Thyroid gland (tissue), 4 donors: ENCODE measurements at regions not wholly inside any gene's neighbourhood (a gene's known extent, or its start where the extent isn't known, plus 50 kb on each side); places are given as distances from the start of the nearest gene placed in this dataset.
A peak's percentile ranks its signal among the peaks of the same experiment; 100 is the strongest.

Experiments
- DNase-seq, 2 donors: peaks; one replicate each; pipeline ENCODE4 v3.0.0-alpha.2; 2019
- H3K27ac ChIP-seq, 3 donors: fragments of 200-600 bp; sonication (generic); 1 replicate in 2 of 3; 2 replicates in 1 of 3; pipeline ENCODE4 v1.5.1; 2016 to 2019; ENCODE audit warnings: mild to moderate bottlenecking in 1 of 3, moderate library complexity in 1 of 3
- H3K27me3 ChIP-seq: fragments of 200-600 bp; sonication (generic); one replicate; pipeline ENCODE4 v1.5.1; 2019
- H3K36me3 ChIP-seq, 2 donors: fragments of 200-600 bp; sonication (generic); one replicate each; pipeline ENCODE4 v1.5.1; 2016 to 2019
- H3K4me1 ChIP-seq, 2 donors: fragments of 200-600 bp; sonication (generic); one replicate each; pipeline ENCODE4 v1.5.1; 2017 to 2019
- H3K4me3 ChIP-seq, 3 donors: fragments of 200-600 bp; sonication (generic); replicated peaks in 1 of 3; 1 replicate in 2 of 3; 2 replicates in 1 of 3; pipeline ENCODE4 v1.5.1; 2016; ENCODE audit warnings: mild to moderate bottlenecking in 1 of 3
- H3K9me3 ChIP-seq: fragments of 200-600 bp; sonication (generic); one replicate; pipeline ENCODE4 v1.5.1; 2017
- CTCF ChIP-seq, 6 experiments: fragments of 200-600 bp in 3 of 6; fragments of 450-650 bp in 3 of 6; sonication (generic) in 3 of 6; IDR thresholded peaks; one replicate each; pipeline ENCODE4 v1.5.1; 2016 to 2019; ENCODE audit warnings: antibody characterized with exemption in 6 of 6, mild to moderate bottlenecking in 2 of 6, inconsistent platforms in 1 of 6, moderate library complexity in 1 of 6
- POLR2A ChIP-seq, 2 donors: fragments of 450-650 bp; IDR thresholded peaks; one replicate each; pipeline ENCODE4 v1.6.1; 2017; ENCODE audit warnings: antibody characterized with exemption in 2 of 2, mild to moderate bottlenecking in 2 of 2, moderate library complexity in 1 of 2
- WGBS, 2 donors: methylation state at CpG; one replicate each; pipeline ENCODE4 v1.1.5; 2017; 5-methylcytosine and 5-hydroxymethylcytosine counted together
- intact Hi-C: fragments of 100-400 bp; cut with DNase I; formaldehyde crosslinking; loops from one replicate; pipeline ENCODE4 v1.15.1; 2023

- Histone ChIP-seq H3K27ac (no peak overlapping the region), H3K9me3 (no peaks in the 10 kb centered on the region), H3K27me3 (no peaks in the 10 kb centered on the region), H3K36me3 (no peaks in the 10 kb centered on the region), H3K4me3 (no peak overlapping the region), H3K4me1 (no peaks in the 10 kb centered on the region)
- TF ChIP-seq CTCF (IDR thresholded peaks at IDR 0.05) (no peak), POLR2A (IDR thresholded peaks at IDR 0.05) (no peak)
- peak in 1 of 2 donors; percentile 7 for DNase-seq
- WGBS, 2 donors: 87 to 91% methylated on average over 4 of the region's 4 CpGs
- intact Hi-C loops: no loop called here
Observed at GRCh38 chr4:98773638-98774037, 115.2 kb upstream of the TSPAN5 start.

GRCh38 chr4:98771959-98772632 lies 113.7 kb upstream of the TSPAN5 start:
- Histone ChIP-seq H3K9me3 (no peaks in the 10 kb centered on the region), H3K27ac (no peak overlapping the region), H3K27me3 (no peaks in the 10 kb centered on the region), H3K4me1 (no peaks in the 10 kb centered on the region), H3K4me3 (no peak overlapping the region), H3K36me3 (no peaks in the 10 kb centered on the region)
- no peak for DNase-seq
- intact Hi-C loops: no loop called here
- 53 to 55% methylated on average over 5 of the region's 5 CpGs for WGBS, 2 donors
- TF ChIP-seq POLR2A (IDR thresholded peaks at IDR 0.05) (no peak), CTCF (IDR thresholded peaks at IDR 0.05) (no peak)

- WGBS, 2 donors: 91 to 98% methylated on average over 1 of the region's 1 CpG
- TF ChIP-seq POLR2A (IDR thresholded peaks at IDR 0.05) (no peak), CTCF (IDR thresholded peaks at IDR 0.05) (no peak)
- no peaks in the 10 kb centered on the region for H3K9me3 ChIP-seq
- intact Hi-C loops: no loop called here
- no peaks in the 10 kb centered on the region for H3K27me3 ChIP-seq
- H3K27ac ChIP-seq: no peak overlapping the region
- H3K4me3 ChIP-seq: no peak overlapping the region
- H3K4me1 ChIP-seq: no peaks in the 10 kb centered on the region
- DNase-seq: no peak
- no peaks in the 10 kb centered on the region for H3K36me3 ChIP-seq
Observed at GRCh38 chr4:98765771-98766170, 107.4 kb upstream of the TSPAN5 start.

- intact Hi-C loops: no loop called here
- Histone ChIP-seq H3K27ac (no peak overlapping the region), H3K4me1 (no peaks in the 10 kb centered on the region), H3K27me3 (no peaks in the 10 kb centered on the region), H3K36me3 (no peaks in the 10 kb centered on the region), H3K9me3 (no peaks in the 10 kb centered on the region), H3K4me3 (no peak overlapping the region)
- 97 to 100% methylated on average over 1 of the region's 1 CpG for WGBS, 2 donors
- TF ChIP-seq POLR2A (IDR thresholded peaks at IDR 0.05) (no peak), CTCF (IDR thresholded peaks at IDR 0.05) (no peak)
- no peak for DNase-seq
Observed at GRCh38 chr4:98758182-98758581, 99.8 kb upstream of the TSPAN5 start.

GRCh38 chr4:98754736-98755135 lies 96.3 kb upstream of the TSPAN5 start:
- TF ChIP-seq CTCF (IDR thresholded peaks at IDR 0.05) (no peak), POLR2A (IDR thresholded peaks at IDR 0.05) (no peak)
- no peak overlapping the region for H3K4me3 ChIP-seq
- H3K36me3 ChIP-seq: no peaks in the 10 kb centered on the region
- H3K4me1 ChIP-seq: no peaks in the 10 kb centered on the region
- no peak overlapping the region for H3K27ac ChIP-seq
- DNase-seq: no peak
- no peaks in the 10 kb centered on the region for H3K27me3 ChIP-seq
- intact Hi-C loops: no loop called here
- 79 to 86% methylated on average over 1 of the region's 1 CpG for WGBS, 2 donors
- H3K9me3 ChIP-seq: no peaks in the 10 kb centered on the region
